CD4-positive, alpha-beta T cell treated with Interleukin-2 at 100 ng/mL for 4 hours (primary cell): ENCODE measurements at regions not wholly inside any gene's neighbourhood (a gene's known extent, or its start where the extent isn't known, plus 50 kb on each side); places are given as distances from the start of the nearest gene placed in this dataset.
"Not testable (repeated sequence)": the region's sequence is repeated elsewhere in the genome, so short reads cannot be mapped to it uniquely, and the experiment has no call there.

Source experiments
- DNase-seq: peaks from one replicate; pipeline ENCODE4 v3.0.0-alpha.2; 2020; ENCODE audit warnings: low spot score

DNA sequence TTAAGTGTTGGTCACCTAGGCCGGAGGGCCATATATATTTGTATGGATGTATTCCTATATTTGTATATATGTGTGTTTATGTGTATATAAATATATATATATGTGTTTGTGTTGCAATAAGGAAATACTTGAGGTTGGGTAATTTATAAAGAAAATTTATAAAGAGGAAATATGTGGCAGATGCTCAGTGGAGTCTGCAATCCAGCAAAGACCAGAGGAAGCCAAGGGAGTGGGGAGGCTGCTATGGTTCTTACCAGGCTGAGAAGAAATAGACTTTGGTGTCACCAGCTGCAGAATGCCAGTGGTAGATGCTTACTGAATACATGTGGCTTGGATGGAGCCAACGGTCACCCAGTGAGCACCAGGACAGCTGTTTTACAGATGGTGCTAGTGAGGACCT, 97.4 kb upstream of the ELOVL5 start:
- no peak for DNase-seq

DNA sequence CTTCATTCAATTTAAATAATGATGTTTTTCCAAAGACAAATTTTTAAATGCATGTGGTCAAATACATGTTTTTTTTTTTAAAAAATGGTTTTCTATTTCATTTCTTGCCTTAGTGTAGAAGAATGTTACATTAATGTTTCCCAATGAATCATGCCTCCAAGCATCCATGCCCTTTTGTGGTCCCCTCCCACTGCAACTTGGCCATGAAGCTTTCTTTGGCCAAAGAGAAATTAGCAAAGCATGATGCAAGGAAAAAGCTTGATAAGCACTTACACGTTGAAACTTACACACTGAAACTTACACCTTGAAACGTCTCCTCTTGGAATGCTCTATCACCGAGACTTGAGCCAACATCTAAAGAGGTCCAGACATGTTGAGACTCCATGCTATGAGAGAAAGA, 93.0 kb upstream of the ELOVL5 start:
- no peak for DNase-seq

GRCh38 chr6:53441035-53441493, 92.3 kb upstream of the ELOVL5 start:
- no peak for DNase-seq

GRCh38 chr6:53440336-53440945, 91.7 kb upstream of the ELOVL5 start:
- no peak for DNase-seq

GRCh38 chr6:53439556-53439955, 90.8 kb upstream of the ELOVL5 start:
- DNase-seq, result no peak

DNA sequence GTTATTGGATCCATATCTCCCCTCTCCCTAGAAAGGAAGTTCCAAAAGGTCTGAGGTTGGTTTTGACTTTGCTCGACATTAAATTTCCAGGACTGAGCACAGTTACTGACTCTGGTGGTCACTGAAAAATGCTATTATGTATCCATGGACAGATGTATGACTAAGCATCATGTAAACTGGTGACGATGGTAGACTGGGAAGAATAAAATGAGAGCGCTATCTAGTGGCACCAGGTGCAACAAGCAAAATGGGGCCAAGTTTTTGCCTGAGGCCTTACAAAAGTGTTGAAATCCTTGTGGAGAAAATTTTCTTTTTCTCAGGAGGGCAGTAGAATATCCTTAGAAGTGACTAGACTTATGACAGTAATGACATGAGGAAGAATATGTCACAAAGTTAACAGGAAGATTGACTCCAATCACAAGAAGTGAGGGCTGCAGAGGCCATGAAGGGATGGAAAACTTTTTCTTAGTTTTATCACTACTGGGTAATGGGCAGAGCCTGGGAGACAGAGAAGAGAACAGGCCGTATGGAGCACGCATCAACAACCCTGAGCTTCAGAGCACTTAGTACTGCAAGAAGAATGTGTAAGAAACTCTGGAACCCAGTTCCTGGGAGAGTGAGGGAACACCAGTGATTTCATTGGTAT, 88.9 kb upstream of the ELOVL5 start:
- DNase-seq, result peak; percentile 43

DNA sequence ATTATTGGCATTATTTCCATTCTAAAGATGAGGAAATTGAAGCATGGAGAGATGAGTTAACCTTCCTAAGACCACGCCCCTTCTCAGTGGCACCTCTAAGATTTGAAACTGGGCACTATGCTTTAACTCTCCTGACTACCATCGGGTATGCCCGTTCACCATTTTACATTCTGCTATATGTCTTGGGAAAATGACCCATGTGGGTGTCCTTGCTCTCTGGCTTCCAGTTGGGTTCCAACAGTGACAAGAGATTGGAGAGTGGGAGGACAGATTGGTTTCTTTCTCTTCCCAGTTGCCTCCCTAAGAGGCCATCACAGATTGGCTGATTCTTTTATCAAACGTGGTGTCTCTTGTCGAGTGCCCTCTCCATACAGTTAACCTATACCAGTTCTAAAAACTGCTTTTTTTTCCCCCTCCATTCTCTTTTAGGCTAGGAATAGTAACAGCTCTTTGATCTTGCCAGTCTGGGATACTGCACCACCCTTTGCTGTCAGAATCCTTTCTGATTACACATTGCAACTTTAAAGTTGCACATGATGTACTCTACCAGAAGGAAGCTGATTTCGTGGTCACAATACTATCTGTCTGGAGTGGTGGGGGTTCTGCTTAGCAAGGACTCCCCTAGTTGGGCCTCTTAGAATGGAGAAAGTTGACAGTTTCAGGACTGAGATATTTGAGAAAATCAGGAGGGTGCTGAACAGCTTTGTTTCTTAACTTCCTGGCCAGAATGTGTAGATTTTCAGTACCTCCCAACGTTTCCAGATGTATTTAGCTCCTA, 88.0 kb upstream of the ELOVL5 start:
- no peak for DNase-seq

GRCh38 chr6:53433951-53434285, 85.2 kb upstream of the ELOVL5 start:
- DNase-seq, result no peak

- no peak for DNase-seq
Observed at GRCh38 chr6:53433261-53433950, 84.7 kb upstream of the ELOVL5 start.

GRCh38 chr6:53432318-53433161, 83.8 kb upstream of the ELOVL5 start:
- DNase-seq, result no peak

DNA sequence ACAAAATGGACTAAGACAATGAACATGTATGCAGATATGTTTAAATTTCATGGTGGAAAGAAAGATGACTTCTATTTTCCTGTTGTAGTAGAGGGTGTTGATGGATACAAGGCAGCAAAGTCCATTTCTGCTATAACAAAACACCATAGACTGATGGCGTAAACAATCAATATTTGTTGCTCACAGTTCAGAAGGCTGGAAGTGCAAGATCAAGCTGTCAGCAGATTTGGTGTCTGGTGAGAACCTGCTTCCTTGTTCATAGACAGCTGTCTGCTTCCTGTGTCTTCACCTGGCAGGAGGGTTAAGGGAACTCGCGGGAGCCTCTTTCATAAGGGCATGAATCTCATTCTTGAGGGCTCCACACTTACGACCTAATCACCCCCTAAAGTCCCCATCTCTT, 83.0 kb upstream of the ELOVL5 start:
- no peak for DNase-seq

DNA sequence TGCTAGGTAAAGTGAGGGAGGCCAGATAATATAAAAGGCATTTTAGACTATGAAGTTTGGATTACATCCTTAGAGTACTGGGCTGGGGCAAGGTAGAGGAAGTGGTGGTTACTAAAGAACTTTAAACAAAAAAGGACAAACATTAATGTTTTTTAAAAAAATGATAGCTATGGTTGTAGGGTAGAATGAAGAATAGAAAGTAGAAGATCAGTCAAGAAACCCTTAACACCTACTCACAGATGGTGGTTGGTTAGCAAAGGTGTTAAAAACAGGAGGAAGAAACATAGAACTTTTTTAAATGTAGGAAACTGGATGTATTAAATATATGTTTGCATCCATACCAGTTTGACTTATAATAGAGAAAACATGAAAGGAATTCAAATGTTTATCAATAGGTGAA, 80.7 kb upstream of the ELOVL5 start:
- DNase-seq, result no peak

DNA sequence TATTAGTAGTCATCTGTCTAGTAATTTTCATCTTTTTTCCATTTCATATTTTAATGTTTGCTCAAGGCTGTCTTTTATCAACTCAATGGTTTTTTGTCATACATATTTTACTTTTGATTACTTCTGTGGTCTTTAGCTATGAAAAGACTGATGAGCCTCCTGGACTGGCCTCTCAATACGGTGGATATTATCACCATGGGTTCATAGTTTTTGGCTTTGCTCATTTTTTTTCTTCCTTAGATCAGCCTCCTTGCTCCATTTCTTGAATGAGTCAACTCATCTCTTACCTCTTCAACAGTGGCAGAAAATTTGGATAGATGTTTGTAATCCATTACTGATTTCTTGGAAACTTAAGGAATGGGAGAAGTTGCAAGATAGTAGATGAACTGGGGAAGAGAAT, 80.1 kb upstream of the ELOVL5 start:
- DNase-seq, result no peak

DNA sequence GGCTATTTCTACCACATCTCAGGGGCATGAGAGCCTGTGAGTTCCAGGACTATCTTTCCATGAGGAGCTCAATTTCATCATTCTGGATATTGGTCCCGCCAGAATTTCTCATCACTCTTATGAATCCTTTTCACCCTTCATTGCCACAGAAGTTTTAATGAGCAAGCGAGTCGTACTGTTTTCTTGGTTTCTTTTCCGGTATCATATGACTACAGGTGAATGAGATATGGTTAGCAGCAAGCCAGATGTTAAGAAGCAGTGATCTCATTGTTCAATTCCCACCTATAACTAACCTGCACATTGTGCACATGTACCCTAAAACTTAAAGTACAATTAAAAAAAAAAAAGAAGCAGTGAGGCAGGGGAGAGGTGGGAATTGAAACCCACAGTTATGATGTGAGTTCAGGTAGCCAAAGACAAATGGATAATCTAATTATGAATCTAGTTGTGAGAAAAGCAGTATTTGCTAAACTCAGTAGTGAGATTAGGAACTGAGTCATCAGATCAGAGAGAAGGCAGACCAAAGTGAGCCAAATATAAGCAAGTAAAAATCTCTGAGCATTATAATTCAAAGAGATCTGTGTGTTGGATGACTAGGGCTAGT, 78.0 kb upstream of the ELOVL5 start:
- DNase-seq, result no peak

DNA sequence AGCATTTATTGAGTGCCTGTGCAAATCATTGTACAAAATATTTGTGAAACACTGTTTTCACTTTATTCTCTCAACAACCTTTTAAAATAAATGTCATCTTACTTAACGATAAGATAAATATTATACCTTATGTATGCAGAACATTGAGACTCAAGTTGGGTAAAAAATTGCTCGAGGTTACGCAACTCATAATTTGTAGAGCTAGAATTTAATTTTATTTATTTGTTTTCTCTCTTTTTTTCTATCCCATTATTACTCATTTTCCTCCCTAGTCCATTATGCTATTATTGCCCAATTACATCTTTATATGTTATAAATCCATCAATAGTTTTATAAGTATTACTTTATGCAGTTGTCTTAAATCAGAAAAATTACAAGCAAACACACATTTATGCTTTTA, 77.4 kb upstream of the ELOVL5 start:
- DNase-seq, result no peak

GRCh38 chr6:53424976-53425718, 76.4 kb upstream of the ELOVL5 start:
- DNase-seq, result no peak

GRCh38 chr6:53424300-53424699, 75.5 kb upstream of the ELOVL5 start:
- DNase-seq, result no peak

DNA sequence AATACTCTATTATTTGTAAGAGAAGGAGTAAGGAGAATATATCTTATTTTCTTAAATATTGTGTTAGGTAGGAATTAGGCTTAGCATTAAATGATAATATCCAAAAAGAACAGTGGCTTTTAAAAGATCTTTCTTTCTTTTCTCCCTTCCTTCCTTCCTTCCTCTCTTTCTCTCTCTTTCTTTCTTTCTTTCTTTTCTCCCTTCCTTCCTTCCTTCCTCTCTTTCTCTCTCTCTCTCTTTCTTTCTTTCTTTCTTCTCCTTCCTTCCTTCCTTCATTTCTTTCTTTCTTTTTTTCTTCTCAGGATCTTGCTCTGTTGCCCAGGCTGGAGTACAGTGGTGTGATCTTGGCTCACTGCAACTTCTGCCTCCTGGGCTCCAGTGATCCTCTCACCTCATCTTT, 74.8 kb upstream of the ELOVL5 start:
- DNase-seq, result not testable (repeated sequence)

- DNase-seq, result no peak
Observed at GRCh38 chr6:53419026-53419425, 70.3 kb upstream of the ELOVL5 start.

GRCh38 chr6:53418288-53418687, 69.5 kb upstream of the ELOVL5 start:
- DNase-seq, result no peak

DNA sequence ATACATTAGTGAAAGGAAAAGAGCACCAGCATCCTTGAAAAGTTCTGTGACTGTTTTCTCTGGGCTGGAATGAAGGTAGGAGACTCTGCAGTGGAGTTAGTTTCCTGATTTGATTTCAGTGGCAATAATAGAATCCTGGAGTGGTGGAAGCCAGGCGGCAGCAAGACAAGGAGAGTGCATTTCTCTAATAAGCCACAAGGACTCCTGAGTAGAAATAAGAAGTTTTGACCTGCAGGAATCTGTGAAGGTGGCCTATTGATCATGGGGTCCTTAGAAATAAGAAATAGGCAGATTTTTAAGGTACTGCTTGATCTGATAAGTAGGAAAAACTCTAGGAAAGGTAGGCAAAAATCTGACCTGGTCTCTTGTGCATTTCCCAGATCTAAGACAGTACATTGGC, 68.4 kb upstream of the ELOVL5 start:
- no peak for DNase-seq
